ENCODE measurements at regions not wholly inside any gene's neighbourhood (a gene's known extent, or its start where the extent isn't known, plus 50 kb on each side); places are given as distances from the start of the nearest gene placed in this dataset.

DNA sequence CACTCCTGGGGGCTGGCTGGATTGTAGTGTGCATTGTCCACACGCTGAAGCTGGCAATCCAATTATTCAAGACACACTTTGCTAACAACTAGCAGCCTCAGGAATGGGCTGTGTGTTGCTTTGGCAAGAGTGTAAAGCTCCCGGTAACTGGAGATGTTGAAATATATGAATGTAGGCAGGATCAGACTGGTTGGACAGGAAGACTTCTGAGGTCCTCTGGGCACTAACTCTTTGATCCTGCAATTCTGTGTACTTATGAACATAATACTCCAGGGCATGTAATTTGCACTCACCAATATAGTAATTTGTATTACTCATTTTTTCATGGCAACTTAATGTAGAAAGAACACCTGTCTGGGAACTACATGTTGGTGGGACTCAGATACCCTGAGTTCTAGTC, 106.7 kb upstream of the SLC28A3 start:
- no peak for DNase-seq (ENCODE audit: low read depth in 2 of 2)
- Histone ChIP-seq H2AFZ (ENCODE audit: low read length) (no peak overlapping the region), H3K27me3 (ENCODE audit: control insufficient read depth, insufficient read depth, low read length) (no peaks in the 10 kb centered on the region), H3K79me2 (ENCODE audit: control insufficient read depth, insufficient read depth, low read length) (no peaks in the 10 kb centered on the region), H3K4me2 (ENCODE audit: extremely low read depth, insufficient read depth, low read length) (no peak overlapping the region), H3K9ac (ENCODE audit: insufficient read depth, low read length) (no peak overlapping the region), H4K20me1 (ENCODE audit: control insufficient read depth, extremely low read depth, insufficient read depth, low read length) (no peaks in the 10 kb centered on the region), H3K27ac (ENCODE audit: insufficient read depth, low read length) (no peak overlapping the region), H3K4me3 (replicated peaks in 1 of 4; ENCODE audit: control extremely low read depth in 1 of 4, insufficient read depth in 1 of 4, low read depth in 3 of 4, low read length in 4 of 4) (no peak overlapping the region), H3K9me3 (ENCODE audit: control insufficient read depth, insufficient read depth, low read depth, low read length) (no peaks in the 10 kb centered on the region), H3K36me3 (ENCODE audit: control insufficient read depth, insufficient read depth, low read length) (no peaks in the 10 kb centered on the region), H3K4me1 (ENCODE audit: control insufficient read depth, extremely low read depth, insufficient read depth, low read length) (no peaks in the 10 kb centered on the region)
- no peak for TF ChIP-seq CTCF (conservative IDR thresholded peaks at IDR 0.05 in 1 of 2, IDR thresholded peaks at IDR 0.05 in 1 of 2; ENCODE audit: low read depth in 1 of 2, low read length in 2 of 2)
- TF ChIP-seq EZH2 (IDR thresholded peaks at IDR 0.05; ENCODE audit: low read length, missing control alignments): no peak

DNA sequence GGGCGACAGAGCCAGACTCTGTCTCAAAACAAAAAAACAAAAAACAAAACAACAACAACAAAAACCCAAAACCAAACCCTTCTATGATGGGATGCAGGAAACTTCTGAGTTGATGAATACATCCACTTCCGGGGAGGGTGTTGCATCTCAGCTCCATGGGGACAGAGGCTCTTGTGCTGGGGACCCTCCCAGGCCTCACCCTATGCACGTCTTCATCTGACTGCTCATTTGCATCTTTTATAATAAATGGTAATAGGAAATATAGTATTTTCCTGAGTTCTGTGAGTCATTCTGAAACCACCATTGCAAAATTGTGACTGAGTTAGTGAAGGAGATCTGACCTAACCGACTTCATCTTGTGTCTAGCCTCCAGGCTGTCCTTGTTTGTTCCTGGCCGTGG, 109.5 kb upstream of the SLC28A3 start:
- H4K20me1 ChIP-seq (ENCODE audit: control insufficient read depth, extremely low read depth, insufficient read depth, low read length): no peaks in the 10 kb centered on the region
- no peak overlapping the region for H2AFZ ChIP-seq (ENCODE audit: low read length)
- TF ChIP-seq EZH2 (IDR thresholded peaks at IDR 0.05; ENCODE audit: low read length, missing control alignments) (no peak), CTCF (conservative IDR thresholded peaks at IDR 0.05 in 1 of 2, IDR thresholded peaks at IDR 0.05 in 1 of 2; ENCODE audit: low read depth in 1 of 2, low read length in 2 of 2) (no peak)
- H3K9me3 ChIP-seq (ENCODE audit: control insufficient read depth, insufficient read depth, low read depth, low read length): no peaks in the 10 kb centered on the region
- H3K27me3 ChIP-seq (ENCODE audit: control insufficient read depth, insufficient read depth, low read length): no peaks in the 10 kb centered on the region
- no peak overlapping the region for H3K9ac ChIP-seq (ENCODE audit: insufficient read depth, low read length)
- no peaks in the 10 kb centered on the region for H3K79me2 ChIP-seq (ENCODE audit: control insufficient read depth, insufficient read depth, low read length)
- H3K36me3 ChIP-seq (ENCODE audit: control insufficient read depth, insufficient read depth, low read length): no peaks in the 10 kb centered on the region
- no peak overlapping the region for H3K27ac ChIP-seq (ENCODE audit: insufficient read depth, low read length)
- DNase-seq (ENCODE audit: low read depth in 2 of 2): no peak
- no peak overlapping the region for H3K4me2 ChIP-seq (ENCODE audit: extremely low read depth, insufficient read depth, low read length)
- no peak overlapping the region for H3K4me3 ChIP-seq (replicated peaks in 1 of 4; ENCODE audit: control extremely low read depth in 1 of 4, insufficient read depth in 1 of 4, low read depth in 3 of 4, low read length in 4 of 4)
- no peaks in the 10 kb centered on the region for H3K4me1 ChIP-seq (ENCODE audit: control insufficient read depth, extremely low read depth, insufficient read depth, low read length)

GRCh38 chr9:84456527-84456926, 116.0 kb upstream of the SLC28A3 start:
- Histone ChIP-seq H3K9me3 (ENCODE audit: control insufficient read depth, insufficient read depth, low read depth, low read length) (no peaks in the 10 kb centered on the region), H3K4me3 (replicated peaks in 1 of 4; ENCODE audit: control extremely low read depth in 1 of 4, insufficient read depth in 1 of 4, low read depth in 3 of 4, low read length in 4 of 4) (no peak overlapping the region), H3K4me2 (ENCODE audit: extremely low read depth, insufficient read depth, low read length) (no peak overlapping the region), H3K9ac (ENCODE audit: insufficient read depth, low read length) (no peak overlapping the region), H3K27ac (ENCODE audit: insufficient read depth, low read length) (no peak overlapping the region), H3K27me3 (ENCODE audit: control insufficient read depth, insufficient read depth, low read length) (no peaks in the 10 kb centered on the region), H3K36me3 (ENCODE audit: control insufficient read depth, insufficient read depth, low read length) (no peaks in the 10 kb centered on the region), H3K4me1 (ENCODE audit: control insufficient read depth, extremely low read depth, insufficient read depth, low read length) (no peaks in the 10 kb centered on the region), H4K20me1 (ENCODE audit: control insufficient read depth, extremely low read depth, insufficient read depth, low read length) (no peaks in the 10 kb centered on the region), H2AFZ (ENCODE audit: low read length) (no peak overlapping the region), H3K79me2 (ENCODE audit: control insufficient read depth, insufficient read depth, low read length) (no peaks in the 10 kb centered on the region)
- no peak for DNase-seq (ENCODE audit: low read depth in 2 of 2)
- TF ChIP-seq CTCF (conservative IDR thresholded peaks at IDR 0.05 in 1 of 2, IDR thresholded peaks at IDR 0.05 in 1 of 2; ENCODE audit: low read depth in 1 of 2, low read length in 2 of 2) (no peak), EZH2 (IDR thresholded peaks at IDR 0.05; ENCODE audit: low read length, missing control alignments) (no peak)

Measured in fibroblast of lung (primary cell).